ENCODE measurements at regions not wholly inside any gene's neighbourhood (a gene's known extent, or its start where the extent isn't known, plus 50 kb on each side); places are given as distances from the start of the nearest gene placed in this dataset.

- TF ChIP-seq, protein P1, sequence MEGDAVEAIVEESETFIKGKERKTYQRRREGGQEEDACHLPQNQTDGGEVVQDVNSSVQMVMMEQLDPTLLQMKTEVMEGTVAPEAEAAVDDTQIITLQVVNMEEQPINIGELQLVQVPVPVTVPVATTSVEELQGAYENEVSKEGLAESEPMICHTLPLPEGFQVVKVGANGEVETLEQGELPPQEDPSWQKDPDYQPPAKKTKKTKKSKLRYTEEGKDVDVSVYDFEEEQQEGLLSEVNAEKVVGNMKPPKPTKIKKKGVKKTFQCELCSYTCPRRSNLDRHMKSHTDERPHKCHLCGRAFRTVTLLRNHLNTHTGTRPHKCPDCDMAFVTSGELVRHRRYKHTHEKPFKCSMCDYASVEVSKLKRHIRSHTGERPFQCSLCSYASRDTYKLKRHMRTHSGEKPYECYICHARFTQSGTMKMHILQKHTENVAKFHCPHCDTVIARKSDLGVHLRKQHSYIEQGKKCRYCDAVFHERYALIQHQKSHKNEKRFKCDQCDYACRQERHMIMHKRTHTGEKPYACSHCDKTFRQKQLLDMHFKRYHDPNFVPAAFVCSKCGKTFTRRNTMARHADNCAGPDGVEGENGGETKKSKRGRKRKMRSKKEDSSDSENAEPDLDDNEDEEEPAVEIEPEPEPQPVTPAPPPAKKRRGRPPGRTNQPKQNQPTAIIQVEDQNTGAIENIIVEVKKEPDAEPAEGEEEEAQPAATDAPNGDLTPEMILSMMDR (IDR thresholded peaks at IDR 0.05): no peak
- no peak for TF ChIP-seq POLR2AphosphoS5 (IDR thresholded peaks at IDR 0.05; ENCODE audit: low read depth, low read length)
- TF ChIP-seq, protein P2, sequence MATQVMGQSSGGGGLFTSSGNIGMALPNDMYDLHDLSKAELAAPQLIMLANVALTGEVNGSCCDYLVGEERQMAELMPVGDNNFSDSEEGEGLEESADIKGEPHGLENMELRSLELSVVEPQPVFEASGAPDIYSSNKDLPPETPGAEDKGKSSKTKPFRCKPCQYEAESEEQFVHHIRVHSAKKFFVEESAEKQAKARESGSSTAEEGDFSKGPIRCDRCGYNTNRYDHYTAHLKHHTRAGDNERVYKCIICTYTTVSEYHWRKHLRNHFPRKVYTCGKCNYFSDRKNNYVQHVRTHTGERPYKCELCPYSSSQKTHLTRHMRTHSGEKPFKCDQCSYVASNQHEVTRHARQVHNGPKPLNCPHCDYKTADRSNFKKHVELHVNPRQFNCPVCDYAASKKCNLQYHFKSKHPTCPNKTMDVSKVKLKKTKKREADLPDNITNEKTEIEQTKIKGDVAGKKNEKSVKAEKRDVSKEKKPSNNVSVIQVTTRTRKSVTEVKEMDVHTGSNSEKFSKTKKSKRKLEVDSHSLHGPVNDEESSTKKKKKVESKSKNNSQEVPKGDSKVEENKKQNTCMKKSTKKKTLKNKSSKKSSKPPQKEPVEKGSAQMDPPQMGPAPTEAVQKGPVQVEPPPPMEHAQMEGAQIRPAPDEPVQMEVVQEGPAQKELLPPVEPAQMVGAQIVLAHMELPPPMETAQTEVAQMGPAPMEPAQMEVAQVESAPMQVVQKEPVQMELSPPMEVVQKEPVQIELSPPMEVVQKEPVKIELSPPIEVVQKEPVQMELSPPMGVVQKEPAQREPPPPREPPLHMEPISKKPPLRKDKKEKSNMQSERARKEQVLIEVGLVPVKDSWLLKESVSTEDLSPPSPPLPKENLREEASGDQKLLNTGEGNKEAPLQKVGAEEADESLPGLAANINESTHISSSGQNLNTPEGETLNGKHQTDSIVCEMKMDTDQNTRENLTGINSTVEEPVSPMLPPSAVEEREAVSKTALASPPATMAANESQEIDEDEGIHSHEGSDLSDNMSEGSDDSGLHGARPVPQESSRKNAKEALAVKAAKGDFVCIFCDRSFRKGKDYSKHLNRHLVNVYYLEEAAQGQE (IDR thresholded peaks at IDR 0.05; ENCODE audit: insufficient read depth in 1 of 2, low read depth in 2 of 2, low read length in 1 of 2): no peak
- TF ChIP-seq TCF7L2 (IDR thresholded peaks at IDR 0.05; ENCODE audit: low read depth, low read length): no peak
- no peak for TF ChIP-seq SIN3A (IDR thresholded peaks at IDR 0.05; ENCODE audit: borderline replicate concordance, insufficient read depth, low read depth, low read length)
Measured at GRCh38 chr11:15840966-15841365, 515.4 kb downstream of the SOX6 start.

Data from Panc1 (cell line).